ENCODE measurements at regions not wholly inside any gene's neighbourhood (a gene's known extent, or its start where the extent isn't known, plus 50 kb on each side); places are given as distances from the start of the nearest gene placed in this dataset.
"Not testable (repeated sequence)": the region's sequence is repeated elsewhere in the genome, so short reads cannot be mapped to it uniquely, and the experiment has no call there.

DNA sequence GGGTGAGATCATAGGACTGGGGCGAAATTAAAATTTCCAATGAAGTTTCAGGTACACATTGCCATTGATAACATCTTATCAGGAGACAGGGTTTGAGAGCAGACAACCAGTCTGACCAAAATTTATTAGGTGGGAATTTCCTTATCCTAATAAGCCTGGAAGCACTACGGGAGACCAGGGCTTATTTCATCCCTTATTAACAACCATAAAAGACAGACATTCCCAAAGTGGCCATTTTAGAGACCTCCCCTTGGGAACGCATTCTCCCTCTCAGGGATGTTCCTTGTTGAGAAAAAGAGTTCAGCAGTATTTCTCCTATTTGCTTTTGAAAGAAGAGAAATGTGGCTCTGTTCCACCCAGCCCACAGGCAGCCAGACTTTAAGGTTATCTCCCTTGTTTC lies 182.4 kb upstream of the SMLR1 start:
- TF ChIP-seq, protein P1, sequence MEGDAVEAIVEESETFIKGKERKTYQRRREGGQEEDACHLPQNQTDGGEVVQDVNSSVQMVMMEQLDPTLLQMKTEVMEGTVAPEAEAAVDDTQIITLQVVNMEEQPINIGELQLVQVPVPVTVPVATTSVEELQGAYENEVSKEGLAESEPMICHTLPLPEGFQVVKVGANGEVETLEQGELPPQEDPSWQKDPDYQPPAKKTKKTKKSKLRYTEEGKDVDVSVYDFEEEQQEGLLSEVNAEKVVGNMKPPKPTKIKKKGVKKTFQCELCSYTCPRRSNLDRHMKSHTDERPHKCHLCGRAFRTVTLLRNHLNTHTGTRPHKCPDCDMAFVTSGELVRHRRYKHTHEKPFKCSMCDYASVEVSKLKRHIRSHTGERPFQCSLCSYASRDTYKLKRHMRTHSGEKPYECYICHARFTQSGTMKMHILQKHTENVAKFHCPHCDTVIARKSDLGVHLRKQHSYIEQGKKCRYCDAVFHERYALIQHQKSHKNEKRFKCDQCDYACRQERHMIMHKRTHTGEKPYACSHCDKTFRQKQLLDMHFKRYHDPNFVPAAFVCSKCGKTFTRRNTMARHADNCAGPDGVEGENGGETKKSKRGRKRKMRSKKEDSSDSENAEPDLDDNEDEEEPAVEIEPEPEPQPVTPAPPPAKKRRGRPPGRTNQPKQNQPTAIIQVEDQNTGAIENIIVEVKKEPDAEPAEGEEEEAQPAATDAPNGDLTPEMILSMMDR (IDR thresholded peaks at IDR 0.05; ENCODE audit: insufficient read depth, low read length): not testable (repeated sequence)
- TF ChIP-seq POLR2AphosphoS5 (IDR thresholded peaks at IDR 0.05; ENCODE audit: low read depth); SPI1 (IDR thresholded peaks at IDR 0.05; ENCODE audit: borderline replicate concordance, low read depth): not testable (repeated sequence)
- TF ChIP-seq, protein P2, sequence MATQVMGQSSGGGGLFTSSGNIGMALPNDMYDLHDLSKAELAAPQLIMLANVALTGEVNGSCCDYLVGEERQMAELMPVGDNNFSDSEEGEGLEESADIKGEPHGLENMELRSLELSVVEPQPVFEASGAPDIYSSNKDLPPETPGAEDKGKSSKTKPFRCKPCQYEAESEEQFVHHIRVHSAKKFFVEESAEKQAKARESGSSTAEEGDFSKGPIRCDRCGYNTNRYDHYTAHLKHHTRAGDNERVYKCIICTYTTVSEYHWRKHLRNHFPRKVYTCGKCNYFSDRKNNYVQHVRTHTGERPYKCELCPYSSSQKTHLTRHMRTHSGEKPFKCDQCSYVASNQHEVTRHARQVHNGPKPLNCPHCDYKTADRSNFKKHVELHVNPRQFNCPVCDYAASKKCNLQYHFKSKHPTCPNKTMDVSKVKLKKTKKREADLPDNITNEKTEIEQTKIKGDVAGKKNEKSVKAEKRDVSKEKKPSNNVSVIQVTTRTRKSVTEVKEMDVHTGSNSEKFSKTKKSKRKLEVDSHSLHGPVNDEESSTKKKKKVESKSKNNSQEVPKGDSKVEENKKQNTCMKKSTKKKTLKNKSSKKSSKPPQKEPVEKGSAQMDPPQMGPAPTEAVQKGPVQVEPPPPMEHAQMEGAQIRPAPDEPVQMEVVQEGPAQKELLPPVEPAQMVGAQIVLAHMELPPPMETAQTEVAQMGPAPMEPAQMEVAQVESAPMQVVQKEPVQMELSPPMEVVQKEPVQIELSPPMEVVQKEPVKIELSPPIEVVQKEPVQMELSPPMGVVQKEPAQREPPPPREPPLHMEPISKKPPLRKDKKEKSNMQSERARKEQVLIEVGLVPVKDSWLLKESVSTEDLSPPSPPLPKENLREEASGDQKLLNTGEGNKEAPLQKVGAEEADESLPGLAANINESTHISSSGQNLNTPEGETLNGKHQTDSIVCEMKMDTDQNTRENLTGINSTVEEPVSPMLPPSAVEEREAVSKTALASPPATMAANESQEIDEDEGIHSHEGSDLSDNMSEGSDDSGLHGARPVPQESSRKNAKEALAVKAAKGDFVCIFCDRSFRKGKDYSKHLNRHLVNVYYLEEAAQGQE (IDR thresholded peaks at IDR 0.05; ENCODE audit: insufficient replicate concordance, low read depth): not testable (repeated sequence)
